ENCODE measurements at regions not wholly inside any gene's neighbourhood (a gene's known extent, or its start where the extent isn't known, plus 50 kb on each side); places are given as distances from the start of the nearest gene placed in this dataset.
A peak's percentile ranks its signal among the peaks of the same experiment; 100 is the strongest.

DNA sequence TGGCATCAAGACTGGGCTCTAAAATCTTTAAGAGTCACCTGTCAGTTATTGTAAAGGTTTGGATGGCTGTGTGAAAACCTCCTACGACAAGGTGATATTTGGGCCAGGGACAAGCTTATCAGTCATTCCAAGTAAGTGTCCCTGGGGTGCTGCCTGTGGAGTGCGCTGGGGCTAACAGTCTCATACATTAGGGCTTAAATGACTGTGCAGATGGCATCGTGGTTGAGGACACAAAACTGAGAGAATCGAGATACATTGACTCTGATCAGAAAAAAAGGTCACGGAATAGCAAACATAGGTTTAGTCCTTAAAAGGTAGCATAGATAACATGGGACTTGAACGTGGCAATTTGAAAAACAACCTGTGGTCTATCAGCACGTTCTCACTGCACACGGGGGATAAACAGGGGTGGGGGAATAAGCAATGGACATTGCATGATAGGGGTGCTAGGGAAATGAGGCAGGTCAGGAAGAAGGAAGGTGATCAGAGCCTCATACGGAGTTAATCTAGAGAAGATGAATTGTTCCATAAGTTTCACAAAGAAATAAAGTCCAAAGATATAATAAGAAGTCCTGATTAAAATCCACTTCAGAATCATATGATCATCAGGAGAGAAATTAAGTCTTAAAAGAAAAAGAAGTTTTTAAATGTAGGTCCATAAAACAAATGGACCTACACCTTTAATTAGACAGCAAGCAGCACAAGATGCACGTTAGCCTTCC is 100.3 kb downstream of the DAD1 start (continued):
- TF ChIP-seq MEF2A (IDR thresholded peaks at IDR 0.05; ENCODE audit: insufficient read depth, low read depth, low read length) = 0 out of 2 replicates have a peak, but pooled peaks have one; percentile 4
- TF ChIP-seq, protein P1, sequence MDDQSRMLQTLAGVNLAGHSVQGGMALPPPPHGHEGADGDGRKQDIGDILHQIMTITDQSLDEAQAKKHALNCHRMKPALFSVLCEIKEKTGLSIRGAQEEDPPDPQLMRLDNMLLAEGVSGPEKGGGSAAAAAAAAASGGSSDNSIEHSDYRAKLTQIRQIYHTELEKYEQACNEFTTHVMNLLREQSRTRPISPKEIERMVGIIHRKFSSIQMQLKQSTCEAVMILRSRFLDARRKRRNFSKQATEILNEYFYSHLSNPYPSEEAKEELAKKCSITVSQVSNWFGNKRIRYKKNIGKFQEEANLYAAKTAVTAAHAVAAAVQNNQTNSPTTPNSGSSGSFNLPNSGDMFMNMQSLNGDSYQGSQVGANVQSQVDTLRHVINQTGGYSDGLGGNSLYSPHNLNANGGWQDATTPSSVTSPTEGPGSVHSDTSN (IDR thresholded peaks at IDR 0.05; ENCODE audit: insufficient replicate concordance, low read depth, low read length) = peak; percentile 42
- TF ChIP-seq, protein P2, sequence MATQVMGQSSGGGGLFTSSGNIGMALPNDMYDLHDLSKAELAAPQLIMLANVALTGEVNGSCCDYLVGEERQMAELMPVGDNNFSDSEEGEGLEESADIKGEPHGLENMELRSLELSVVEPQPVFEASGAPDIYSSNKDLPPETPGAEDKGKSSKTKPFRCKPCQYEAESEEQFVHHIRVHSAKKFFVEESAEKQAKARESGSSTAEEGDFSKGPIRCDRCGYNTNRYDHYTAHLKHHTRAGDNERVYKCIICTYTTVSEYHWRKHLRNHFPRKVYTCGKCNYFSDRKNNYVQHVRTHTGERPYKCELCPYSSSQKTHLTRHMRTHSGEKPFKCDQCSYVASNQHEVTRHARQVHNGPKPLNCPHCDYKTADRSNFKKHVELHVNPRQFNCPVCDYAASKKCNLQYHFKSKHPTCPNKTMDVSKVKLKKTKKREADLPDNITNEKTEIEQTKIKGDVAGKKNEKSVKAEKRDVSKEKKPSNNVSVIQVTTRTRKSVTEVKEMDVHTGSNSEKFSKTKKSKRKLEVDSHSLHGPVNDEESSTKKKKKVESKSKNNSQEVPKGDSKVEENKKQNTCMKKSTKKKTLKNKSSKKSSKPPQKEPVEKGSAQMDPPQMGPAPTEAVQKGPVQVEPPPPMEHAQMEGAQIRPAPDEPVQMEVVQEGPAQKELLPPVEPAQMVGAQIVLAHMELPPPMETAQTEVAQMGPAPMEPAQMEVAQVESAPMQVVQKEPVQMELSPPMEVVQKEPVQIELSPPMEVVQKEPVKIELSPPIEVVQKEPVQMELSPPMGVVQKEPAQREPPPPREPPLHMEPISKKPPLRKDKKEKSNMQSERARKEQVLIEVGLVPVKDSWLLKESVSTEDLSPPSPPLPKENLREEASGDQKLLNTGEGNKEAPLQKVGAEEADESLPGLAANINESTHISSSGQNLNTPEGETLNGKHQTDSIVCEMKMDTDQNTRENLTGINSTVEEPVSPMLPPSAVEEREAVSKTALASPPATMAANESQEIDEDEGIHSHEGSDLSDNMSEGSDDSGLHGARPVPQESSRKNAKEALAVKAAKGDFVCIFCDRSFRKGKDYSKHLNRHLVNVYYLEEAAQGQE (IDR thresholded peaks at IDR 0.05; ENCODE audit: low read depth, low read length) = no peak
- TF ChIP-seq SMARCA5 (IDR thresholded peaks at IDR 0.05) = no peak
- no peak for TF ChIP-seq RFX5 (IDR thresholded peaks at IDR 0.05; ENCODE audit: low read depth, low read length)
- no peak for TF ChIP-seq PAX8 (IDR thresholded peaks at IDR 0.05)
- no peak for TF ChIP-seq NR2C1 (IDR thresholded peaks at IDR 0.05)
- TF ChIP-seq, protein P3, sequence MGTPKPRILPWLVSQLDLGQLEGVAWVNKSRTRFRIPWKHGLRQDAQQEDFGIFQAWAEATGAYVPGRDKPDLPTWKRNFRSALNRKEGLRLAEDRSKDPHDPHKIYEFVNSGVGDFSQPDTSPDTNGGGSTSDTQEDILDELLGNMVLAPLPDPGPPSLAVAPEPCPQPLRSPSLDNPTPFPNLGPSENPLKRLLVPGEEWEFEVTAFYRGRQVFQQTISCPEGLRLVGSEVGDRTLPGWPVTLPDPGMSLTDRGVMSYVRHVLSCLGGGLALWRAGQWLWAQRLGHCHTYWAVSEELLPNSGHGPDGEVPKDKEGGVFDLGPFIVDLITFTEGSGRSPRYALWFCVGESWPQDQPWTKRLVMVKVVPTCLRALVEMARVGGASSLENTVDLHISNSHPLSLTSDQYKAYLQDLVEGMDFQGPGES (IDR thresholded peaks at IDR 0.05) = no peak
- TF ChIP-seq YBX1 (IDR thresholded peaks at IDR 0.05) = no peak
- peak; percentile 80 for TF ChIP-seq ATF7 (IDR thresholded peaks at IDR 0.05; ENCODE audit: low read depth)
- TF ChIP-seq TCF7 (IDR thresholded peaks at IDR 0.05; ENCODE audit: borderline replicate concordance) = no peak; the same call in 1 of the 2 replicates
- no peak; the same call in 1 of the 2 replicates for TF ChIP-seq CHD2 (IDR thresholded peaks at IDR 0.05; ENCODE audit: borderline replicate concordance, low read depth, low read length)
- TF ChIP-seq MYB (IDR thresholded peaks at IDR 0.05; ENCODE audit: borderline replicate concordance, low read depth, low read length) = no peak
- TF ChIP-seq, protein P4, sequence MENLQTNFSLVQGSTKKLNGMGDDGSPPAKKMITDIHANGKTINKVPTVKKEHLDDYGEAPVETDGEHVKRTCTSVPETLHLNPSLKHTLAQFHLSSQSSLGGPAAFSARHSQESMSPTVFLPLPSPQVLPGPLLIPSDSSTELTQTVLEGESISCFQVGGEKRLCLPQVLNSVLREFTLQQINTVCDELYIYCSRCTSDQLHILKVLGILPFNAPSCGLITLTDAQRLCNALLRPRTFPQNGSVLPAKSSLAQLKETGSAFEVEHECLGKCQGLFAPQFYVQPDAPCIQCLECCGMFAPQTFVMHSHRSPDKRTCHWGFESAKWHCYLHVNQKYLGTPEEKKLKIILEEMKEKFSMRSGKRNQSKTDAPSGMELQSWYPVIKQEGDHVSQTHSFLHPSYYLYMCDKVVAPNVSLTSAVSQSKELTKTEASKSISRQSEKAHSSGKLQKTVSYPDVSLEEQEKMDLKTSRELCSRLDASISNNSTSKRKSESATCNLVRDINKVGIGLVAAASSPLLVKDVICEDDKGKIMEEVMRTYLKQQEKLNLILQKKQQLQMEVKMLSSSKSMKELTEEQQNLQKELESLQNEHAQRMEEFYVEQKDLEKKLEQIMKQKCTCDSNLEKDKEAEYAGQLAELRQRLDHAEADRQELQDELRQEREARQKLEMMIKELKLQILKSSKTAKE (IDR thresholded peaks at IDR 0.05; ENCODE audit: low read depth, poor library complexity, severe bottlenecking) = peak; percentile 80
- peak in 1 of 2 experiments; percentile 88; a peak in 2 of 4 replicates for TF ChIP-seq SRF (IDR thresholded peaks at IDR 0.05; ENCODE audit: low read depth in 2 of 2, low read length in 2 of 2)
- TF ChIP-seq ESRRA (IDR thresholded peaks at IDR 0.05; ENCODE audit: low read length) = no peak
- TF ChIP-seq, protein P5, sequence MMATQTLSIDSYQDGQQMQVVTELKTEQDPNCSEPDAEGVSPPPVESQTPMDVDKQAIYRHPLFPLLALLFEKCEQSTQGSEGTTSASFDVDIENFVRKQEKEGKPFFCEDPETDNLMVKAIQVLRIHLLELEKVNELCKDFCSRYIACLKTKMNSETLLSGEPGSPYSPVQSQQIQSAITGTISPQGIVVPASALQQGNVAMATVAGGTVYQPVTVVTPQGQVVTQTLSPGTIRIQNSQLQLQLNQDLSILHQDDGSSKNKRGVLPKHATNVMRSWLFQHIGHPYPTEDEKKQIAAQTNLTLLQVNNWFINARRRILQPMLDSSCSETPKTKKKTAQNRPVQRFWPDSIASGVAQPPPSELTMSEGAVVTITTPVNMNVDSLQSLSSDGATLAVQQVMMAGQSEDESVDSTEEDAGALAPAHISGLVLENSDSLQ (IDR thresholded peaks at IDR 0.05) = peak; percentile 84
- TF ChIP-seq MXI1 (IDR thresholded peaks at IDR 0.05; ENCODE audit: low read depth, low read length) = 0 out of 2 replicates have a peak, but pooled peaks have one; percentile 60
- TF ChIP-seq HDAC2 (IDR thresholded peaks at IDR 0.05) = no peak
- TF ChIP-seq POLR2A (IDR thresholded peaks at IDR 0.05; ENCODE audit: low read depth, low read length) = peak; percentile 25
